ENCODE measurements at regions not wholly inside any gene's neighbourhood (a gene's known extent, or its start where the extent isn't known, plus 50 kb on each side); places are given as distances from the start of the nearest gene placed in this dataset.

DNA sequence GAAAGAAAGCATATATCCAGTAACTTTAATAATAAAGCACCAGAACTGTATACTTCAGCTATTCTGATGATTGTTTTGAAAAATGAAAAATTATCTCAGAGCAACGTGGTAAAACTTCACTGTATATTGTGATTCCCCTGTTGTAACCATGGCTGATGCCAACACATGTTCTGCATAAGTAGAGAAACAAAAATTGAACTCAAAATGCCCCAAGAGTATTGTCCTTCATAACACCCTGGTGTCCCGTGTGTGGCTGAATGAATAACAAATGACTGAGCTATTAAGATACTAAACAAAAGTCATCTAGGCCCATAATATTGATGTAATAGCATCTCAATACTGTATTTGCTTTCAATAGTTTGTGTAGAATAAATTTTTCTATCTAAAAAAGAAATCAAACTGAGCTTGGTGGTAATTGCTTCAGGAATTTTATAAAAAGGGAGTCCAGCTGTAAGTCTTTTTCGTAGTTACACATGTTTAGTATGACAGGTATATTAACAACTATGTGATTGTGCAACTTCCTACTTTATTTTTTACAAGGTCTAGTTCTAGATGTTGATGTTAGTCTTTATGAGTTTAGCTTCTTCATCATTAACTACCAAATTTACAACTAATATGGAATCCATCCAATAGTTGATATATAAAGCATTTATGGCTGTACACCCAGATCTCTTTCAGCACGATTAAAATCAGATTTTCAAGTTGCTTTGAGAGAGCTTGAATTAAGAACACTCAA lies 623.8 kb upstream of the AGTR1 start (continued):
- no peak for TF ChIP-seq CREM (IDR thresholded peaks at IDR 0.05; ENCODE audit: low read depth)

DNA sequence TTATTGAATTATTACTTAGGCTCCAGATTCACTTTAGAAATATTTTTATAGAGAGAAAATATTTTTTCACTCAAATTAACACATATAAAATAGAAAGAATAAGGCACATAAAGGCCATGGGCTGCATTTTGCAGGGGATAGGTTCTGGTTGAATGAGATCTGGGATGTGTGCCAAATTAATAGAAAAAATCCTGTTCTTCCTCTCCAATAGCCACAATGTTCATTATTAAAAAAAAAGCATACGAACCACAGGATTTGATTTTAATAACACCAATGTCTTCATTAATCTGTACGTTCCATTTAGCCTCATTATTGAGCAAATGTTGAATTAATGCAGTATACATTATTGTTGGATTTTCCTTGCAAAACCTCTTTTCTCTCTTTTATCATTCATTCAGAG lies 622.8 kb upstream of the AGTR1 start:
- no peaks in the 10 kb centered on the region for H3K4me1 ChIP-seq (ENCODE audit: control insufficient read depth, insufficient read depth, low read length)
- RAD21 ChIA-PET (ENCODE audit: unreplicated experiment): interaction anchor here (1.2 to 1.4 kb wide), 2 partner anchors 10 to 161 kb away, joined by 3 read pairs; no protein-coding TSS in a partner anchor
- no peaks in the 10 kb centered on the region for H3K36me3 ChIP-seq (ENCODE audit: control insufficient read depth in 2 of 2, insufficient read depth in 2 of 2, low read length in 1 of 2)
- no peak for DNase-seq (ENCODE audit: low read depth, low spot score)
- H3K4me3 ChIP-seq: no peak overlapping the region
- intact Hi-C loops (cut with micrococcal nuclease; ENCODE audit: unreplicated experiment): loop anchor here (5.0 to 10.0 kb wide), 3 partner anchors 292 to 693 kb away; no protein-coding TSS in a partner anchor
- no peaks in the 10 kb centered on the region for H3K27me3 ChIP-seq (replicated peaks in 1 of 2; ENCODE audit: control insufficient read depth in 2 of 2, insufficient read depth in 2 of 2, low read length in 1 of 2)
- H3K9ac ChIP-seq (ENCODE audit: control insufficient read depth, insufficient read depth, low read length): no peak overlapping the region
- in situ Hi-C loops (cut with MboI): no loop called here
- no peak overlapping the region for H3K27ac ChIP-seq (ENCODE audit: control insufficient read depth, insufficient read depth)
- CTCF ChIA-PET: interaction anchor here (1.4 to 3.2 kb wide), 2 partner anchors 11 to 129 kb away, joined by 5 to 10 read pairs; no protein-coding TSS in a partner anchor
- H3K79me2 ChIP-seq (ENCODE audit: control insufficient read depth, insufficient read depth, low read length): no peaks in the 10 kb centered on the region
- SMC1A ChIA-PET (ENCODE audit: uncharacterized antibody, unreplicated experiment): interaction anchor here (1.5 to 3.4 kb wide), 2 partner anchors 14 to 238 kb away, joined by 4 to 13 read pairs; no protein-coding TSS in a partner anchor
- ATAC-seq: no peak
- POLR2A ChIA-PET: no interaction called here
- H4K20me1 ChIP-seq (ENCODE audit: control insufficient read depth, insufficient read depth): no peaks in the 10 kb centered on the region
- no peak overlapping the region for H2AFZ ChIP-seq (ENCODE audit: control insufficient read depth, low read depth, low read length)
- H3K4me2 ChIP-seq (ENCODE audit: control insufficient read depth, insufficient read depth): no peak overlapping the region
- H3K9me3 ChIP-seq (replicated peaks; ENCODE audit: control insufficient read depth, insufficient read depth, low read length): no peaks in the 10 kb centered on the region
- 29% methylated on average over 2 of the region's 2 CpGs for WGBS (ENCODE audit: insufficient coverage, insufficient replicate concordance, low lambda C conversion rate, missing lambda C conversion rate)
- TF ChIP-seq ZNF217 (IDR thresholded peaks at IDR 0.05): no peak
- no peak for TF ChIP-seq BHLHE40 (IDR thresholded peaks at IDR 0.05; ENCODE audit: borderline replicate concordance in 1 of 2, low read depth in 2 of 2, low read length in 1 of 2)
- no peak for TF ChIP-seq POLR2AphosphoS5 (IDR thresholded peaks at IDR 0.05; ENCODE audit: low read length)
- TF ChIP-seq SREBF1 (IDR thresholded peaks at IDR 0.05; ENCODE audit: low read length): no peak
- no peak for TF ChIP-seq BCL11A (IDR thresholded peaks at IDR 0.05; ENCODE audit: low read depth, low read length)
- no peak for FAIRE-seq
- no TSS peak for BruUV-seq (replicated peaks)
